ENCODE measurements at regions not wholly inside any gene's neighbourhood (a gene's known extent, or its start where the extent isn't known, plus 50 kb on each side); places are given as distances from the start of the nearest gene placed in this dataset.

DNA sequence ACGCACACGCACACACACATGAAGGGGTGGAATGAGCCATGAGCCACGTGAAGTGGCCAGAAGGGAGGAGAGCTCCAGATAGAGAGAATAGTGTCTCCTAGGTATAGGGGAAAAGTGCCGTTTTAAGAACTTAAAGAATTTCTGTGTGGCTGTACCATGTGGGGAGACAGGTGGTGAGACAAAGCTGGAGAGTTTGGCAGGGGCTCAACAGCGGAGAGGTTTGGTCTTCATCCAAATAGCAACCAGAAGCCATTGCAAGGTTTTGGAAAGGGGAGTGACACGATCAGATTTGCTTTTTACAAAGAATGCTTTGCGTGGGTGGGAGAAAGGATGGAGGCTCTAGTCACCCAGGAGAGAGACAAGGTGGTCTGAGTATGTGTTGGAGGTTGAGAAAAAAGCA, 146.0 kb downstream of the IL20RB start:
- TF ChIP-seq GATA3 (IDR thresholded peaks at IDR 0.05; ENCODE audit: low read depth, low read length) (no peak), GATA2 (IDR thresholded peaks at IDR 0.05; ENCODE audit: low read depth, low read length) (no peak)

Measured in SH-SY5Y (cell line).